HG03520 (cell line): ENCODE measurements at regions not wholly inside any gene's neighbourhood (a gene's known extent, or its start where the extent isn't known, plus 50 kb on each side); places are given as distances from the start of the nearest gene placed in this dataset.

Experiments used
- ATAC-seq: cut with Tn5 transposase; IDR thresholded peaks from one replicate; pipeline ENCODE4 v1.9.1; 2021; ENCODE audit warnings: mild to moderate bottlenecking, moderate library complexity; ENCODE audit not compliant: unreplicated experiment

GRCh38 chrX:39740078-39740477, 357.7 kb downstream of the BCOR start:
- ATAC-seq, result no peak

GRCh38 chrX:39741904-39742303, 355.9 kb downstream of the BCOR start:
- ATAC-seq, result no peak

GRCh38 chrX:39745818-39746217, 351.9 kb downstream of the BCOR start:
- no peak for ATAC-seq

- ATAC-seq, result no peak
These were observed 348.6 kb downstream of the BCOR start for GRCh38 chrX:39749135-39749534.

- no peak for ATAC-seq
These were observed 348.0 kb downstream of the BCOR start for GRCh38 chrX:39749728-39750127.

- ATAC-seq, result no peak
These were observed 347.4 kb downstream of the BCOR start for GRCh38 chrX:39750256-39750790.

- ATAC-seq, result no peak
These were observed 346.9 kb downstream of the BCOR start for GRCh38 chrX:39750848-39751247.

- ATAC-seq, result no peak
These were observed 344.9 kb downstream of the BCOR start for GRCh38 chrX:39752815-39753214.

- no peak for ATAC-seq
These were observed 344.3 kb downstream of the BCOR start for GRCh38 chrX:39753293-39753996.

- no peak for ATAC-seq
These were observed 342.4 kb downstream of the BCOR start for GRCh38 chrX:39755143-39756032.

GRCh38 chrX:39756086-39756883, 341.5 kb downstream of the BCOR start:
- ATAC-seq, result no peak

- ATAC-seq, result no peak
These were observed 339.8 kb downstream of the BCOR start for GRCh38 chrX:39757971-39758370.

- no peak for ATAC-seq
These were observed 338.8 kb downstream of the BCOR start for GRCh38 chrX:39758791-39759525.

- ATAC-seq, result no peak
These were observed 338.1 kb downstream of the BCOR start for GRCh38 chrX:39759526-39760224.

- ATAC-seq, result no peak
These were observed 336.8 kb downstream of the BCOR start for GRCh38 chrX:39760930-39761329.

GRCh38 chrX:39762266-39762841, 335.4 kb downstream of the BCOR start:
- ATAC-seq, result no peak

GRCh38 chrX:39764441-39764914, 333.3 kb downstream of the BCOR start:
- no peak for ATAC-seq

- no peak for ATAC-seq
These were observed 332.4 kb downstream of the BCOR start for GRCh38 chrX:39765327-39765726.

GRCh38 chrX:39766085-39766726, 331.6 kb downstream of the BCOR start:
- ATAC-seq, result no peak
